IMR-90 (cell line): ENCODE measurements at regions not wholly inside any gene's neighbourhood (a gene's known extent, or its start where the extent isn't known, plus 50 kb on each side); places are given as distances from the start of the nearest gene placed in this dataset.

ENCODE experiments used
- ATAC-seq: fragments of 200-7000 bp; cut with Tn5 transposase; 2 replicates; pipeline ENCODE4 v1.9.1; 2020; ENCODE audit warnings: low read depth, mild to moderate bottlenecking, moderate library complexity
- BruUV-seq: library from RNA; stranded (reverse); fragments of 400-500 nt; replicated peaks from 2 replicates; lab custom pipeline; 2021; lab: Mats Ljungman, UMichigan
- CTCF ChIA-PET: fragments of 300-600 bp; formaldehyde crosslinking; extraction: SDS; loops from one replicate; lab custom pipeline; 2021; ENCODE audit warnings: antibody characterized with exemption; lab: Yijun Ruan, JAX
- POLR2A ChIA-PET: fragments of 300-600 bp; sonication (Branson Sonifier 250); formaldehyde crosslinking; loops from one replicate; lab custom pipeline; 2022; ENCODE audit warnings: antibody characterized with exemption; ENCODE audit not compliant: unreplicated experiment; lab: Charles Lee
- DNase-seq: peaks from one replicate; pipeline ENCODE4 v3.0.0; 2013
- H2AFZ ChIP-seq: replicated peaks from 2 replicates; pipeline ENCODE3; 2013; ENCODE audit warnings: low read length, mild to moderate bottlenecking; ENCODE audit not compliant: poor library complexity
- H2AK5ac ChIP-seq: 2 replicates; pipeline ENCODE4 v1.6.1; 2013; ENCODE audit warnings: low read depth, low read length, inconsistent platforms
- H2AK9ac ChIP-seq: replicated peaks from 2 replicates; pipeline ENCODE3; 2013; ENCODE audit warnings: mild to moderate bottlenecking, low read depth, low read length, moderate library complexity; ENCODE audit not compliant: poor library complexity
- H2BK120ac ChIP-seq: 2 replicates; pipeline ENCODE4 v1.6.1; 2013; ENCODE audit warnings: low read depth, low read length, inconsistent platforms
- H2BK15ac ChIP-seq: 3 replicates; pipeline ENCODE4 v1.6.1; 2013; ENCODE audit warnings: low read depth, low read length, inconsistent platforms
- H2BK20ac ChIP-seq: 2 replicates; pipeline ENCODE4 v1.6.1; 2013; ENCODE audit warnings: low read depth, mild to moderate bottlenecking, inconsistent platforms, low read length, moderate library complexity
- H2BK5ac ChIP-seq: 2 replicates; pipeline ENCODE4 v1.6.1; 2013; ENCODE audit warnings: mild to moderate bottlenecking, low read depth, low read length, inconsistent platforms; ENCODE audit not compliant: poor library complexity, severe bottlenecking
- H3K14ac ChIP-seq: replicated peaks from 2 replicates; pipeline ENCODE4 v1.6.1; 2013; ENCODE audit warnings: low read depth, low read length, inconsistent platforms
- H3K18ac ChIP-seq: 2 replicates; pipeline ENCODE4 v1.6.1; 2013; ENCODE audit warnings: low read depth, low read length, control low read depth
- H3K23ac ChIP-seq: 2 replicates; pipeline ENCODE4 v1.6.1; 2013; ENCODE audit warnings: low read depth, low read length, inconsistent platforms
- H3K27ac ChIP-seq: 2 replicates; pipeline ENCODE4 v1.5.1; 2013; ENCODE audit warnings: mild to moderate bottlenecking, control low read depth, low read length; ENCODE audit not compliant: insufficient read depth
- H3K27me3 ChIP-seq: 2 replicates; pipeline ENCODE4 v1.6.1; 2013; ENCODE audit warnings: low read length; ENCODE audit not compliant: control insufficient read depth, insufficient read depth
- H3K36me3 ChIP-seq: 2 replicates; pipeline ENCODE4 v1.6.1; 2013; ENCODE audit warnings: low read length, mixed read lengths; ENCODE audit not compliant: control insufficient read depth, insufficient read depth
- H3K4ac ChIP-seq: 2 replicates; pipeline ENCODE4 v1.6.1; 2013; ENCODE audit warnings: low read depth, low read length, inconsistent platforms
- H3K4me1 ChIP-seq: 2 replicates; pipeline ENCODE4 v1.6.1; 2013; ENCODE audit warnings: low read length, mixed read lengths; ENCODE audit not compliant: control insufficient read depth, insufficient read depth
- H3K4me2 ChIP-seq: 2 replicates; pipeline ENCODE4 v1.6.1; 2013; ENCODE audit warnings: low read depth, mild to moderate bottlenecking, control low read depth, low read length, moderate library complexity
- H3K4me3 ChIP-seq: 2 replicates; pipeline ENCODE4 v1.5.1; 2013; ENCODE audit warnings: low read depth, mild to moderate bottlenecking, control low read depth, low read length, moderate library complexity; ENCODE audit not compliant: insufficient read depth
- H3K56ac ChIP-seq: 2 replicates; pipeline ENCODE4 v1.6.1; 2013; ENCODE audit warnings: low read length, inconsistent platforms; ENCODE audit not compliant: insufficient read depth; ENCODE audit errors: extremely low read depth
- H3K79me1 ChIP-seq, 2 experiments: 2 replicates each; pipeline ENCODE4 v1.6.1; 2013; ENCODE audit warnings: low read length in 2 of 2, inconsistent platforms in 1 of 2, low read depth in 1 of 2
- H3K9ac ChIP-seq: 2 replicates; pipeline ENCODE4 v1.6.1; 2013; ENCODE audit warnings: low read depth, low read length, control low read depth
- H3K9me1 ChIP-seq: 2 replicates; pipeline ENCODE4 v1.6.1; 2013; ENCODE audit warnings: low read length, inconsistent platforms; ENCODE audit not compliant: insufficient read depth
- H3K9me3 ChIP-seq: 2 replicates; pipeline ENCODE4 v1.6.1; 2013; ENCODE audit warnings: low read length; ENCODE audit not compliant: control insufficient read depth, insufficient read depth
- H4K20me1 ChIP-seq: 2 replicates; pipeline ENCODE4 v1.6.1; 2013; ENCODE audit warnings: low read length, inconsistent platforms; ENCODE audit not compliant: insufficient read depth
- H4K5ac ChIP-seq: 2 replicates; pipeline ENCODE4 v1.6.1; 2013; ENCODE audit warnings: mild to moderate bottlenecking, low read depth, low read length, control low read depth
- H4K8ac ChIP-seq, 2 experiments: 2 replicates each; pipeline ENCODE4 v1.6.1; 2013; ENCODE audit warnings: low read depth in 2 of 2, low read length in 2 of 2, control low read depth in 1 of 2, inconsistent platforms in 1 of 2
- H4K91ac ChIP-seq: 2 replicates; pipeline ENCODE4 v1.6.1; 2013; ENCODE audit warnings: low read depth, low read length, inconsistent platforms; ENCODE audit not compliant: insufficient read depth
- FOS ChIP-seq: fragments of 150-350 bp; IDR thresholded peaks from 2 replicates; pipeline ENCODE4 v1.6.1; 2016; ENCODE audit warnings: low read depth, low read length
- MAZ ChIP-seq: IDR thresholded peaks from 2 replicates; pipeline ENCODE4 v1.6.1; 2012; ENCODE audit warnings: low read depth, mild to moderate bottlenecking, low read length, improper control_type of control experiment, moderate library complexity, borderline replicate concordance
- NFE2L2 ChIP-seq: fragments of 150-350 bp; IDR thresholded peaks from 2 replicates; pipeline ENCODE4 v1.6.1; 2016; ENCODE audit warnings: low read depth, mild to moderate bottlenecking, low read length
- WGBS, 2 experiments: methylation state at CpG; one replicate each; pipeline versions ENCODE4 v1.1.5 to v1.1.7; 2013; ENCODE audit warnings: missing lambda C conversion rate in 2 of 2; ENCODE audit not compliant: insufficient read length in 1 of 2; ENCODE audit errors: extremely low coverage in 2 of 2; 5-methylcytosine and 5-hydroxymethylcytosine counted together
- dilution Hi-C: fragments of 300-500 bp; cut with HindIII; formaldehyde crosslinking; loops from one replicate; pipeline ENCODE4 v1.14.3; 2018; ENCODE audit warnings: low sequenced_read_pairs; ENCODE audit not compliant: unreplicated experiment
- in situ Hi-C: fragments of 300-500 bp; cut with MboI; formaldehyde crosslinking; loops from 3 replicates; pipeline ENCODE4 v1.14.3; 2019; ENCODE audit warnings: low sequenced_read_pairs, inconsistent platforms, mixed read lengths
- intact Hi-C: fragments of 100-400 bp; cut with micrococcal nuclease; formaldehyde crosslinking; loops from 2 replicates; pipeline ENCODE4 v1.10.0; 2022

GRCh38 chr6:28789553-28790083 lies 134.2 kb downstream of the TRIM27 start:
- Histone ChIP-seq H3K56ac (no peak overlapping the region), H3K23ac (no peak overlapping the region), H3K79me1 (no peaks in the 10 kb centered on the region), H2BK20ac (no peak overlapping the region), H3K18ac (no peak overlapping the region), H2BK15ac (no peak overlapping the region), H4K5ac (no peak overlapping the region), H3K4me2 (peak overlapping the region; percentile 83), H3K9me1 (no peaks in the 10 kb centered on the region), H2BK5ac (no peak overlapping the region), H3K36me3 (no peaks in the 10 kb centered on the region), H2AK9ac (no peak overlapping the region), H4K91ac (no peak overlapping the region), H3K4ac (no peak overlapping the region), H3K9me3 (no peaks in the 10 kb centered on the region), H3K9ac (no peak overlapping the region), H2AFZ (peak overlapping the region; percentile 82), H2AK5ac (no peak overlapping the region), H3K27ac (no peak overlapping the region), H2BK120ac (no peak overlapping the region), H4K20me1 (no peaks in the 10 kb centered on the region), H3K4me1 (no peaks in the 10 kb centered on the region), H3K14ac (no peak overlapping the region), H4K8ac (no peak overlapping the region), H3K4me3 (peak overlapping the region; percentile 77), H3K27me3 (peaks cover 29% of the 10 kb centered on the region)
- in situ Hi-C loops (no loop called here), intact Hi-C loops (loop anchor here (1.0 kb wide), 1 partner anchor 192 kb away; no protein-coding TSS in a partner anchor), dilution Hi-C loops (no loop called here)
- DNase-seq = peak; percentile 68
- peak; percentile 85 for ATAC-seq
- CTCF ChIA-PET = no interaction called here
- 0% methylated on average over 1 of the region's 20 CpGs; no CpG with 5 or more reads in 1 of the 2 experiments for WGBS, 2 experiments
- BruUV-seq = no TSS peak
- POLR2A ChIA-PET = no interaction called here
- no peak for TF ChIP-seq NFE2L2
- no peak for TF ChIP-seq MAZ
- peak; percentile 58 for TF ChIP-seq FOS
